ENCODE measurements at regions not wholly inside any gene's neighbourhood (a gene's known extent, or its start where the extent isn't known, plus 50 kb on each side); places are given as distances from the start of the nearest gene placed in this dataset.
"Not testable (repeated sequence)": the region's sequence is repeated elsewhere in the genome, so short reads cannot be mapped to it uniquely, and the experiment has no call there.

GRCh38 chr12:88736031-88736430 is 155.8 kb upstream of the KITLG start:
- DNase-seq, result no peak

- DNase-seq, result no peak
Observed at GRCh38 chr12:88733008-88733407, 152.7 kb upstream of the KITLG start.

- DNase-seq, result no peak
Observed at GRCh38 chr12:88729196-88729595, 148.9 kb upstream of the KITLG start.

- DNase-seq, result no peak
Observed at GRCh38 chr12:88726806-88727720, 146.8 kb upstream of the KITLG start.

- no peak for DNase-seq
Observed at GRCh38 chr12:88725592-88726143, 145.4 kb upstream of the KITLG start.

- no peak for DNase-seq
Observed at GRCh38 chr12:88723219-88723618, 142.9 kb upstream of the KITLG start.

- no peak for DNase-seq
Observed at GRCh38 chr12:88720785-88721650, 140.7 kb upstream of the KITLG start.

GRCh38 chr12:88720231-88720630 is 140.0 kb upstream of the KITLG start:
- DNase-seq, result no peak

- DNase-seq, result no peak
Observed at GRCh38 chr12:88717188-88717587, 136.9 kb upstream of the KITLG start.

GRCh38 chr12:88716240-88716639 is 136.0 kb upstream of the KITLG start:
- no peak for DNase-seq

GRCh38 chr12:88715673-88716072 is 135.4 kb upstream of the KITLG start:
- no peak for DNase-seq

GRCh38 chr12:88714263-88714882 is 134.1 kb upstream of the KITLG start:
- not testable (repeated sequence) for DNase-seq

GRCh38 chr12:88707800-88708199 is 127.5 kb upstream of the KITLG start:
- DNase-seq, result no peak

GRCh38 chr12:88706286-88706685 is 126.0 kb upstream of the KITLG start:
- DNase-seq, result no peak

GRCh38 chr12:88703790-88704189 is 123.5 kb upstream of the KITLG start:
- no peak for DNase-seq

GRCh38 chr12:88698471-88698870 is 118.2 kb upstream of the KITLG start:
- no peak for DNase-seq

- no peak for DNase-seq
Observed at GRCh38 chr12:88693837-88694445, 113.7 kb upstream of the KITLG start.

GRCh38 chr12:88691811-88692210 is 111.5 kb upstream of the KITLG start:
- DNase-seq, result no peak

GRCh38 chr12:88684610-88685009 is 104.3 kb upstream of the KITLG start:
- no peak for DNase-seq

- no peak for DNase-seq
Observed at GRCh38 chr12:88684170-88684569, 103.9 kb upstream of the KITLG start.

- no peak for DNase-seq
Observed at GRCh38 chr12:88683628-88684027, 103.4 kb upstream of the KITLG start.

- no peak for DNase-seq
Observed at GRCh38 chr12:88681271-88681670, 101.0 kb upstream of the KITLG start.

GRCh38 chr12:88677464-88677863 is 97.2 kb upstream of the KITLG start:
- no peak for DNase-seq

All from right hindlimb (tissue), 1 donor.